HepG2 (cell line): ENCODE measurements at regions not wholly inside any gene's neighbourhood (a gene's known extent, or its start where the extent isn't known, plus 50 kb on each side); places are given as distances from the start of the nearest gene placed in this dataset.

ENCODE experiments used
- CBX1 ChIP-seq: IDR thresholded peaks from one replicate; pipeline ENCODE4 v1.6.1; 2016; ENCODE audit warnings: antibody characterized with exemption, low read depth
- ZFP36 ChIP-seq: fragments of 150-350 bp; IDR thresholded peaks from 2 replicates; pipeline ENCODE4 v1.6.1; 2018; ENCODE audit warnings: borderline replicate concordance, low read length, low read depth; ENCODE audit not compliant: partially characterized antibody
- TF ChIP-seq, protein P1 (sequence below): sonication (generic); formaldehyde crosslinking; IDR thresholded peaks from 2 replicates; pipeline ENCODE4 v1.5.0; 2020; ENCODE audit warnings: mild to moderate bottlenecking, missing genetic modification reagents, moderate library complexity
- TF ChIP-seq, protein P2 (sequence below): sonication (generic); formaldehyde crosslinking; IDR thresholded peaks from 2 replicates; pipeline ENCODE4 v1.5.0; 2020; ENCODE audit warnings: mild to moderate bottlenecking, missing genetic modification reagents
- TF ChIP-seq, protein P3 (sequence below): sonication (generic); formaldehyde crosslinking; IDR thresholded peaks from 2 replicates; pipeline ENCODE4 v1.4.0; 2020; ENCODE audit warnings: missing genetic modification reagents

GRCh38 chr15:31276596-31277298 is 49.9 kb upstream of the KLF13 start:
- TF ChIP-seq, protein P1, sequence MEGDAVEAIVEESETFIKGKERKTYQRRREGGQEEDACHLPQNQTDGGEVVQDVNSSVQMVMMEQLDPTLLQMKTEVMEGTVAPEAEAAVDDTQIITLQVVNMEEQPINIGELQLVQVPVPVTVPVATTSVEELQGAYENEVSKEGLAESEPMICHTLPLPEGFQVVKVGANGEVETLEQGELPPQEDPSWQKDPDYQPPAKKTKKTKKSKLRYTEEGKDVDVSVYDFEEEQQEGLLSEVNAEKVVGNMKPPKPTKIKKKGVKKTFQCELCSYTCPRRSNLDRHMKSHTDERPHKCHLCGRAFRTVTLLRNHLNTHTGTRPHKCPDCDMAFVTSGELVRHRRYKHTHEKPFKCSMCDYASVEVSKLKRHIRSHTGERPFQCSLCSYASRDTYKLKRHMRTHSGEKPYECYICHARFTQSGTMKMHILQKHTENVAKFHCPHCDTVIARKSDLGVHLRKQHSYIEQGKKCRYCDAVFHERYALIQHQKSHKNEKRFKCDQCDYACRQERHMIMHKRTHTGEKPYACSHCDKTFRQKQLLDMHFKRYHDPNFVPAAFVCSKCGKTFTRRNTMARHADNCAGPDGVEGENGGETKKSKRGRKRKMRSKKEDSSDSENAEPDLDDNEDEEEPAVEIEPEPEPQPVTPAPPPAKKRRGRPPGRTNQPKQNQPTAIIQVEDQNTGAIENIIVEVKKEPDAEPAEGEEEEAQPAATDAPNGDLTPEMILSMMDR, result no peak
- no peak for TF ChIP-seq CBX1
- TF ChIP-seq, protein P2, sequence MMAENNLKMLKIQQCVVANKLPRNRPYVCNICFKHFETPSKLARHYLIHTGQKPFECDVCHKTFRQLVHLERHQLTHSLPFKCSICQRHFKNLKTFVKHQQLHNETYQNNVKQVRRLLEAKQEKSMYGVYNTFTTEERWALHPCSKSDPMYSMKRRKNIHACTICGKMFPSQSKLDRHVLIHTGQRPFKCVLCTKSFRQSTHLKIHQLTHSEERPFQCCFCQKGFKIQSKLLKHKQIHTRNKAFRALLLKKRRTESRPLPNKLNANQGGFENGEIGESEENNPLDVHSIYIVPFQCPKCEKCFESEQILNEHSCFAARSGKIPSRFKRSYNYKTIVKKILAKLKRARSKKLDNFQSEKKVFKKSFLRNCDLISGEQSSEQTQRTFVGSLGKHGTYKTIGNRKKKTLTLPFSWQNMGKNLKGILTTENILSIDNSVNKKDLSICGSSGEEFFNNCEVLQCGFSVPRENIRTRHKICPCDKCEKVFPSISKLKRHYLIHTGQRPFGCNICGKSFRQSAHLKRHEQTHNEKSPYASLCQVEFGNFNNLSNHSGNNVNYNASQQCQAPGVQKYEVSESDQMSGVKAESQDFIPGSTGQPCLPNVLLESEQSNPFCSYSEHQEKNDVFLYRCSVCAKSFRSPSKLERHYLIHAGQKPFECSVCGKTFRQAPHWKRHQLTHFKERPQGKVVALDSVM (CRISPR knock-in tag), result no peak
- TF ChIP-seq ZFP36, result no peak
- TF ChIP-seq, protein P3, sequence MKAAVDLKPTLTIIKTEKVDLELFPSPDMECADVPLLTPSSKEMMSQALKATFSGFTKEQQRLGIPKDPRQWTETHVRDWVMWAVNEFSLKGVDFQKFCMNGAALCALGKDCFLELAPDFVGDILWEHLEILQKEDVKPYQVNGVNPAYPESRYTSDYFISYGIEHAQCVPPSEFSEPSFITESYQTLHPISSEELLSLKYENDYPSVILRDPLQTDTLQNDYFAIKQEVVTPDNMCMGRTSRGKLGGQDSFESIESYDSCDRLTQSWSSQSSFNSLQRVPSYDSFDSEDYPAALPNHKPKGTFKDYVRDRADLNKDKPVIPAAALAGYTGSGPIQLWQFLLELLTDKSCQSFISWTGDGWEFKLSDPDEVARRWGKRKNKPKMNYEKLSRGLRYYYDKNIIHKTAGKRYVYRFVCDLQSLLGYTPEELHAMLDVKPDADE (CRISPR knock-in tag), result no peak
